ENCODE measurements at regions not wholly inside any gene's neighbourhood (a gene's known extent, or its start where the extent isn't known, plus 50 kb on each side); places are given as distances from the start of the nearest gene placed in this dataset.

- TF ChIP-seq, protein P1, sequence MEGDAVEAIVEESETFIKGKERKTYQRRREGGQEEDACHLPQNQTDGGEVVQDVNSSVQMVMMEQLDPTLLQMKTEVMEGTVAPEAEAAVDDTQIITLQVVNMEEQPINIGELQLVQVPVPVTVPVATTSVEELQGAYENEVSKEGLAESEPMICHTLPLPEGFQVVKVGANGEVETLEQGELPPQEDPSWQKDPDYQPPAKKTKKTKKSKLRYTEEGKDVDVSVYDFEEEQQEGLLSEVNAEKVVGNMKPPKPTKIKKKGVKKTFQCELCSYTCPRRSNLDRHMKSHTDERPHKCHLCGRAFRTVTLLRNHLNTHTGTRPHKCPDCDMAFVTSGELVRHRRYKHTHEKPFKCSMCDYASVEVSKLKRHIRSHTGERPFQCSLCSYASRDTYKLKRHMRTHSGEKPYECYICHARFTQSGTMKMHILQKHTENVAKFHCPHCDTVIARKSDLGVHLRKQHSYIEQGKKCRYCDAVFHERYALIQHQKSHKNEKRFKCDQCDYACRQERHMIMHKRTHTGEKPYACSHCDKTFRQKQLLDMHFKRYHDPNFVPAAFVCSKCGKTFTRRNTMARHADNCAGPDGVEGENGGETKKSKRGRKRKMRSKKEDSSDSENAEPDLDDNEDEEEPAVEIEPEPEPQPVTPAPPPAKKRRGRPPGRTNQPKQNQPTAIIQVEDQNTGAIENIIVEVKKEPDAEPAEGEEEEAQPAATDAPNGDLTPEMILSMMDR (IDR thresholded peaks at IDR 0.05), result no peak
- TF ChIP-seq FOXM1 (IDR thresholded peaks at IDR 0.05; ENCODE audit: low read depth), result no peak
- no peak for TF ChIP-seq JUND (IDR thresholded peaks at IDR 0.05)
- TF ChIP-seq GATA2 (CRISPR knock-in tag; IDR thresholded peaks at IDR 0.05), result no peak
- no peak for TF ChIP-seq FOXJ3 (CRISPR knock-in tag; IDR thresholded peaks at IDR 0.05)
- no peak for TF ChIP-seq EZH2phosphoT487 (IDR thresholded peaks at IDR 0.05; ENCODE audit: borderline replicate concordance, low read depth)
- TF ChIP-seq POLR2AphosphoS5 (IDR thresholded peaks at IDR 0.05; ENCODE audit: low read depth, low read length), result no peak
- TF ChIP-seq CHD2 (IDR thresholded peaks at IDR 0.05; ENCODE audit: low read length, partially characterized antibody), result no peak
- TF ChIP-seq, protein P2, sequence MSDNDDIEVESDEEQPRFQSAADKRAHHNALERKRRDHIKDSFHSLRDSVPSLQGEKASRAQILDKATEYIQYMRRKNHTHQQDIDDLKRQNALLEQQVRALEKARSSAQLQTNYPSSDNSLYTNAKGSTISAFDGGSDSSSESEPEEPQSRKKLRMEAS (IDR thresholded peaks at IDR 0.05; ENCODE audit: low read depth), result no peak
- no peak for TF ChIP-seq TCF12 (IDR thresholded peaks at IDR 0.05)
- TF ChIP-seq EP300 (IDR thresholded peaks at IDR 0.05; ENCODE audit: borderline replicate concordance in 1 of 2, low read depth in 1 of 2, low read length in 1 of 2), result no peak
- no peak for TF ChIP-seq YY1 (IDR thresholded peaks at IDR 0.05; ENCODE audit: low read depth)
- TF ChIP-seq, protein P3, sequence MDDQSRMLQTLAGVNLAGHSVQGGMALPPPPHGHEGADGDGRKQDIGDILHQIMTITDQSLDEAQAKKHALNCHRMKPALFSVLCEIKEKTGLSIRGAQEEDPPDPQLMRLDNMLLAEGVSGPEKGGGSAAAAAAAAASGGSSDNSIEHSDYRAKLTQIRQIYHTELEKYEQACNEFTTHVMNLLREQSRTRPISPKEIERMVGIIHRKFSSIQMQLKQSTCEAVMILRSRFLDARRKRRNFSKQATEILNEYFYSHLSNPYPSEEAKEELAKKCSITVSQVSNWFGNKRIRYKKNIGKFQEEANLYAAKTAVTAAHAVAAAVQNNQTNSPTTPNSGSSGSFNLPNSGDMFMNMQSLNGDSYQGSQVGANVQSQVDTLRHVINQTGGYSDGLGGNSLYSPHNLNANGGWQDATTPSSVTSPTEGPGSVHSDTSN (IDR thresholded peaks at IDR 0.05), result no peak
- TF ChIP-seq, protein P4, sequence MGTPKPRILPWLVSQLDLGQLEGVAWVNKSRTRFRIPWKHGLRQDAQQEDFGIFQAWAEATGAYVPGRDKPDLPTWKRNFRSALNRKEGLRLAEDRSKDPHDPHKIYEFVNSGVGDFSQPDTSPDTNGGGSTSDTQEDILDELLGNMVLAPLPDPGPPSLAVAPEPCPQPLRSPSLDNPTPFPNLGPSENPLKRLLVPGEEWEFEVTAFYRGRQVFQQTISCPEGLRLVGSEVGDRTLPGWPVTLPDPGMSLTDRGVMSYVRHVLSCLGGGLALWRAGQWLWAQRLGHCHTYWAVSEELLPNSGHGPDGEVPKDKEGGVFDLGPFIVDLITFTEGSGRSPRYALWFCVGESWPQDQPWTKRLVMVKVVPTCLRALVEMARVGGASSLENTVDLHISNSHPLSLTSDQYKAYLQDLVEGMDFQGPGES (IDR thresholded peaks at IDR 0.05; ENCODE audit: low read depth, low read length), result no peak
Observed at GRCh38 chr13:77470986-77471385, 64.5 kb upstream of the SCEL start.
